C4-2B (cell line): ENCODE measurements at regions not wholly inside any gene's neighbourhood (a gene's known extent, or its start where the extent isn't known, plus 50 kb on each side); places are given as distances from the start of the nearest gene placed in this dataset.
"Not testable (repeated sequence)": the region's sequence is repeated elsewhere in the genome, so short reads cannot be mapped to it uniquely, and the experiment has no call there.

Experiments used
- H3K27ac ChIP-seq: fragments of 450-650 bp; 2 replicates; pipeline ENCODE4 v1.5.1; 2017
- ZFX ChIP-seq: fragments of 450-650 bp; IDR thresholded peaks from 2 replicates; pipeline ENCODE4 v1.6.1; 2017
- TF ChIP-seq, protein P1 (sequence below): fragments of 450-650 bp; conservative IDR thresholded peaks from 2 replicates; pipeline ENCODE4 v1.5.1; 2017; ENCODE audit warnings: mild to moderate bottlenecking

DNA sequence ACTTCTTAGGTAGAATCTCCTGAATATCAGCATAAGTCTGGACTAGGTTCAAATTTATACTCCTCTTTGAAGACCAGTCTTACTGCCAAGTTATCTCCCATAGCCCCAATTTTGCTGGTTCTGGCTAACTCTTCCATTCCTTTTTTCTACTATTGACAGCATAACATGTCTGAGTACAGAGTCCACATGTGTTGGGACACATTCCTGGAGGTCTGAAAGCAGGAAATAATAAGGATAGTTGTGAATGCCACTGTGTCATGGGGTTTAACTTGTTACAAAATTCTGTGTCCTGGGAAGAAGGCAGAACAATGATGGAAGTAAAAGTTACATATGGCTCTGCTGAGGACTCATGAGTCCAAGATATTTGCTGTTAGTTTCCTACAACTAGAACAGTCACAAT, 57.4 kb upstream of the ZBTB20 start:
- TF ChIP-seq, protein P1, sequence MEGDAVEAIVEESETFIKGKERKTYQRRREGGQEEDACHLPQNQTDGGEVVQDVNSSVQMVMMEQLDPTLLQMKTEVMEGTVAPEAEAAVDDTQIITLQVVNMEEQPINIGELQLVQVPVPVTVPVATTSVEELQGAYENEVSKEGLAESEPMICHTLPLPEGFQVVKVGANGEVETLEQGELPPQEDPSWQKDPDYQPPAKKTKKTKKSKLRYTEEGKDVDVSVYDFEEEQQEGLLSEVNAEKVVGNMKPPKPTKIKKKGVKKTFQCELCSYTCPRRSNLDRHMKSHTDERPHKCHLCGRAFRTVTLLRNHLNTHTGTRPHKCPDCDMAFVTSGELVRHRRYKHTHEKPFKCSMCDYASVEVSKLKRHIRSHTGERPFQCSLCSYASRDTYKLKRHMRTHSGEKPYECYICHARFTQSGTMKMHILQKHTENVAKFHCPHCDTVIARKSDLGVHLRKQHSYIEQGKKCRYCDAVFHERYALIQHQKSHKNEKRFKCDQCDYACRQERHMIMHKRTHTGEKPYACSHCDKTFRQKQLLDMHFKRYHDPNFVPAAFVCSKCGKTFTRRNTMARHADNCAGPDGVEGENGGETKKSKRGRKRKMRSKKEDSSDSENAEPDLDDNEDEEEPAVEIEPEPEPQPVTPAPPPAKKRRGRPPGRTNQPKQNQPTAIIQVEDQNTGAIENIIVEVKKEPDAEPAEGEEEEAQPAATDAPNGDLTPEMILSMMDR: no peak
- no peak for TF ChIP-seq ZFX
- no peak overlapping the region for H3K27ac ChIP-seq

DNA sequence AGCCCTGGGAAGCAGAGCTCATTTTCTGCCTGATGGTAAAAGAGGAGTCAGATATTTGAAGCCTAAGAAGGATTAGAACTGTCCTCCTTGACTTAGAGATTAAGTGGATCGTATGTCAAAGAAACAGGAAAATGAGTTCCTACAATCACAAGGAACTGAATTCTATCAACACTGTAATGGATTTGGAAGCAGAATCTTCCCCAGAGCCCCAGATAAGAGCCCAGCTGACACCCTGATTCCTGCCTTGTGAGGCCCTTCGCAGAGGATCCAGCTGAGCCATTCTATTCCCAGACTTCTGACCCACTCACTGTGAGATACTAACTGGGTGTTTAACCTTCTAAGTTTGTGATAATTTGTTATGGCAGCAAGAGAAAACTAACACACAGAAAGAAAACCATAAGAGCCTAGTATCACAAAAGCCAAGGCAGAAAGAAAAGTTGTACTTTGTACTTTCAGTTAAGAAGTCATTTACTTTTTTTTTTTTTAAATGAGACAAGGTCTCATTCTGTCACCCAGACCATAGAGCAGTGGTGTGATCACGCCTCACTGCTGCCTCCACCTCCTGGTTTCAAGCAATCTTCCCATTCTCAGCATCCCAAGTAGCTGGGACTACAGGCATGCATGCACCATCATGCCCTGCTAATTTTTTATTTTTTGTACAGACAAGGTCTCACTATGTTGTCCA, 61.1 kb upstream of the ZBTB20 start:
- TF ChIP-seq ZFX: no peak
- TF ChIP-seq, protein P1: no peak
- H3K27ac ChIP-seq: no peak overlapping the region

GRCh38 chr3:115211810-115212492, 64.9 kb upstream of the ZBTB20 start:
- TF ChIP-seq ZFX: no peak
- H3K27ac ChIP-seq: no peak overlapping the region

- H3K27ac ChIP-seq: no peak overlapping the region
- TF ChIP-seq ZFX: no peak
- TF ChIP-seq, protein P1: no peak
Measured at GRCh38 chr3:115212615-115213014, 65.5 kb upstream of the ZBTB20 start.

- H3K27ac ChIP-seq: not testable (repeated sequence)
Measured at GRCh38 chr3:115213052-115213451, 66.0 kb upstream of the ZBTB20 start.

DNA sequence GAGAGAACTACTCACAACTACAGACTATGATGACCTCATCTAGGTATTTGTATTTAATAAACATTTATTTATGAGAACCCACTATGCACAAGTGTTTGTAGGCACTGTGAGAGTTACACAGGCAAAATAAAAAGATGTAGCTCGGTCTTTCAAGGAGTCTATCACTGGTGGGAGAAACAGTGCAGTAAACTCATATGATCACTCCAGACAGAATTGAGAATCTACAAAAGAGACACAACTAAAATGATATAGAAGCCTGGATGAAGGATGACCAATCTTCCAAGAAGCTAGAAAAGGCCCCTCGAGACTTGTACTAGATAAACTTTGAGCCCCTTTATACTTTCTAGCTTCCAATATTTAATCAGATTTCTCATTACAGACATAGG, 70.2 kb upstream of the ZBTB20 start:
- TF ChIP-seq, protein P1: no peak
- no peak for TF ChIP-seq ZFX

GRCh38 chr3:115217678-115218451, 70.8 kb upstream of the ZBTB20 start:
- TF ChIP-seq, protein P1: peak; percentile 64
- no peak for TF ChIP-seq ZFX

More for the DNA sequence above, 70.2 kb upstream of the ZBTB20 start:
- no peak overlapping the region for H3K27ac ChIP-seq

GRCh38 chr3:115218859-115219258, 71.8 kb upstream of the ZBTB20 start:
- no peak overlapping the region for H3K27ac ChIP-seq
- no peak for TF ChIP-seq ZFX
- TF ChIP-seq, protein P1: no peak

More at GRCh38 chr3:115217678-115218451, 70.8 kb upstream of the ZBTB20 start:
- no peak overlapping the region for H3K27ac ChIP-seq
